Smooth muscle cell (in vitro differentiated cells): ENCODE measurements at regions not wholly inside any gene's neighbourhood (a gene's known extent, or its start where the extent isn't known, plus 50 kb on each side); places are given as distances from the start of the nearest gene placed in this dataset.

ENCODE experiments used
- DNase-seq: peaks from one replicate; lab custom pipeline; 2025; ENCODE audit not compliant: unreplicated experiment; lab: John Stamatoyannopoulos, UW
- H2AFZ ChIP-seq: fragments of 200-600 bp; sonication (generic); 2 replicates; pipeline ENCODE4 v1.6.0; 2016; ENCODE audit warnings: antibody characterized with exemption, low read depth, mild to moderate bottlenecking
- H3F3A ChIP-seq: fragments of 200-600 bp; sonication (generic); 2 replicates; pipeline ENCODE4 v1.6.0; 2017; ENCODE audit warnings: antibody characterized with exemption, low read depth
- H3K27ac ChIP-seq: fragments of 200-600 bp; sonication (generic); 2 replicates; pipeline ENCODE4 v1.5.1; 2016; ENCODE audit warnings: low read depth, mild to moderate bottlenecking
- H3K27me3 ChIP-seq: fragments of 200-600 bp; sonication (generic); 2 replicates; pipeline ENCODE4 v1.6.1; 2016; ENCODE audit warnings: low read depth, mild to moderate bottlenecking
- H3K36me3 ChIP-seq: fragments of 200-600 bp; sonication (generic); 2 replicates; pipeline ENCODE4 v1.5.1; 2016; ENCODE audit warnings: low read depth
- H3K4me1 ChIP-seq: fragments of 200-600 bp; sonication (generic); 2 replicates; pipeline ENCODE4 v1.5.1; 2016; ENCODE audit warnings: low read depth
- H3K4me2 ChIP-seq: fragments of 200-600 bp; sonication (generic); 2 replicates; pipeline ENCODE4 v1.6.0; 2016; ENCODE audit warnings: mild to moderate bottlenecking
- H3K4me3 ChIP-seq: fragments of 200-600 bp; sonication (generic); 2 replicates; pipeline ENCODE4 v1.5.1; 2016; ENCODE audit warnings: mild to moderate bottlenecking
- H3K79me2 ChIP-seq: fragments of 200-600 bp; sonication (generic); 2 replicates; pipeline ENCODE4 v1.6.0; 2016; ENCODE audit warnings: low read depth, mild to moderate bottlenecking
- H3K9ac ChIP-seq: fragments of 200-600 bp; sonication (generic); 2 replicates; pipeline ENCODE4 v1.6.0; 2016; ENCODE audit warnings: low read depth
- H3K9me3 ChIP-seq: fragments of 200-600 bp; sonication (generic); replicated peaks from 2 replicates; pipeline ENCODE4 v1.5.1; 2016; ENCODE audit warnings: low read depth
- H4K20me1 ChIP-seq: fragments of 200-600 bp; sonication (generic); 2 replicates; pipeline ENCODE4 v1.6.0; 2016; ENCODE audit warnings: low read depth
- CTCF ChIP-seq: fragments of 200-600 bp; sonication (generic); IDR thresholded peaks from 2 replicates; pipeline ENCODE4 v1.5.1; 2017; ENCODE audit warnings: borderline replicate concordance, mild to moderate bottlenecking, antibody characterized with exemption; ENCODE audit not compliant: insufficient read depth, poor library complexity, severe bottlenecking
- WGBS: methylation state at CpG from one replicate; pipeline ENCODE4 v1.1.7; 2016; ENCODE audit warnings: low lambda C conversion rate; 5-methylcytosine and 5-hydroxymethylcytosine counted together

- Histone ChIP-seq H3K4me2 (no peak overlapping the region), H3K27me3 (no peaks in the 10 kb centered on the region), H3K9me3 (no peaks in the 10 kb centered on the region), H3K79me2 (no peaks in the 10 kb centered on the region), H3K36me3 (no peaks in the 10 kb centered on the region), H3K9ac (no peak overlapping the region), H3F3A (peaks cover 5% of the 10 kb centered on the region), H3K4me1 (no peaks in the 10 kb centered on the region), H4K20me1 (no peaks in the 10 kb centered on the region), H2AFZ (no peak overlapping the region), H3K27ac (no peak overlapping the region), H3K4me3 (no peak overlapping the region)
- no peak for TF ChIP-seq CTCF
- WGBS = 100% methylated on average over 1 of the region's 1 CpG
- DNase-seq = no peak
These were observed 96.2 kb upstream of the SERP2 start for GRCh38 chr13:44277459-44277858.

- no peaks in the 10 kb centered on the region for H3K9me3 ChIP-seq
- WGBS = 56% methylated on average over 4 of the region's 4 CpGs
- peaks cover 5% of the 10 kb centered on the region for H3F3A ChIP-seq
- no peaks in the 10 kb centered on the region for H3K27me3 ChIP-seq
- no peak for DNase-seq
- no peak overlapping the region for H3K4me3 ChIP-seq
- H2AFZ ChIP-seq = no peak overlapping the region
- no peaks in the 10 kb centered on the region for H3K4me1 ChIP-seq
- no peaks in the 10 kb centered on the region for H3K79me2 ChIP-seq
- no peaks in the 10 kb centered on the region for H3K36me3 ChIP-seq
- H4K20me1 ChIP-seq = no peaks in the 10 kb centered on the region
- no peak overlapping the region for H3K4me2 ChIP-seq
- no peak overlapping the region for H3K9ac ChIP-seq
- H3K27ac ChIP-seq = no peak overlapping the region
- no peak for TF ChIP-seq CTCF
These were observed 95.5 kb upstream of the SERP2 start for GRCh38 chr13:44278166-44278565.

- H3K9me3 ChIP-seq = no peaks in the 10 kb centered on the region
- no peak overlapping the region for H2AFZ ChIP-seq
- H3K27ac ChIP-seq = no peak overlapping the region
- no peak overlapping the region for H3K4me3 ChIP-seq
- DNase-seq = no peak
- no peaks in the 10 kb centered on the region for H3K27me3 ChIP-seq
- peaks cover 5% of the 10 kb centered on the region for H3F3A ChIP-seq
- 77% methylated on average over 5 of the region's 5 CpGs for WGBS
- H4K20me1 ChIP-seq = no peaks in the 10 kb centered on the region
- no peaks in the 10 kb centered on the region for H3K36me3 ChIP-seq
- H3K4me2 ChIP-seq = no peak overlapping the region
- H3K79me2 ChIP-seq = no peaks in the 10 kb centered on the region
- H3K4me1 ChIP-seq = no peaks in the 10 kb centered on the region
- TF ChIP-seq CTCF = no peak
- H3K9ac ChIP-seq = no peak overlapping the region
These were observed 93.2 kb upstream of the SERP2 start for GRCh38 chr13:44280456-44280855.

- Histone ChIP-seq H3K4me2 (no peak overlapping the region), H3F3A (no peaks in the 10 kb centered on the region), H3K9me3 (no peaks in the 10 kb centered on the region), H3K9ac (no peak overlapping the region), H3K4me1 (no peaks in the 10 kb centered on the region), H4K20me1 (no peaks in the 10 kb centered on the region), H3K36me3 (no peaks in the 10 kb centered on the region), H3K27me3 (no peaks in the 10 kb centered on the region), H3K4me3 (no peak overlapping the region), H2AFZ (no peak overlapping the region), H3K27ac (no peak overlapping the region), H3K79me2 (no peaks in the 10 kb centered on the region)
- no peak for TF ChIP-seq CTCF
- DNase-seq = no peak
- WGBS = 83% methylated on average over 9 of the region's 9 CpGs
These were observed 92.2 kb upstream of the SERP2 start for GRCh38 chr13:44281252-44282000.
